Stimulated activated CD4-positive, alpha-beta T cell treated with anti-CD3 and anti-CD28 coated beads, Interleukin-2, amount 100 ng/mL, for 48 hours (primary cell): ENCODE measurements at regions not wholly inside any gene's neighbourhood (a gene's known extent, or its start where the extent isn't known, plus 50 kb on each side); places are given as distances from the start of the nearest gene placed in this dataset.

ENCODE experiments used
- DNase-seq, 2 donors: peaks; one replicate each; pipeline ENCODE4 v3.0.0-alpha.2; 2020

GRCh38 chr17:77479372-77480198 lies 338.8 kb downstream of the SEC14L1 start:
- no peak for DNase-seq

DNA sequence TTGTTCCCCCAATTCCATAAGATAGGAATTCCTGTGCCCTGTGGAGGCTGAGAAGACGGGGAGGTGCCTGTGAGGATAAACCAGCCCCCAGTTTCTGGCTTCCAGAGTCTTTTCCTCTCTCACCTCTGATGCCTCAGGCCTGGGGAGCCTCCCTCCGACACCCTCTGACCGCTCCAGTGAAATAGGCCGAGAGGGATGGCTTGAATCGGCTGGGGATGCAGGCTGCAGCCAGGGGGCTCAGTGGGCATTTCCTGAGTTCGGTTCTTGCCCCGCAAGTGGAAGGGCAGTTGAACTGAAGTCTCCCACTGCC lies 339.4 kb downstream of the SEC14L1 start:
- DNase-seq, result no peak

DNA sequence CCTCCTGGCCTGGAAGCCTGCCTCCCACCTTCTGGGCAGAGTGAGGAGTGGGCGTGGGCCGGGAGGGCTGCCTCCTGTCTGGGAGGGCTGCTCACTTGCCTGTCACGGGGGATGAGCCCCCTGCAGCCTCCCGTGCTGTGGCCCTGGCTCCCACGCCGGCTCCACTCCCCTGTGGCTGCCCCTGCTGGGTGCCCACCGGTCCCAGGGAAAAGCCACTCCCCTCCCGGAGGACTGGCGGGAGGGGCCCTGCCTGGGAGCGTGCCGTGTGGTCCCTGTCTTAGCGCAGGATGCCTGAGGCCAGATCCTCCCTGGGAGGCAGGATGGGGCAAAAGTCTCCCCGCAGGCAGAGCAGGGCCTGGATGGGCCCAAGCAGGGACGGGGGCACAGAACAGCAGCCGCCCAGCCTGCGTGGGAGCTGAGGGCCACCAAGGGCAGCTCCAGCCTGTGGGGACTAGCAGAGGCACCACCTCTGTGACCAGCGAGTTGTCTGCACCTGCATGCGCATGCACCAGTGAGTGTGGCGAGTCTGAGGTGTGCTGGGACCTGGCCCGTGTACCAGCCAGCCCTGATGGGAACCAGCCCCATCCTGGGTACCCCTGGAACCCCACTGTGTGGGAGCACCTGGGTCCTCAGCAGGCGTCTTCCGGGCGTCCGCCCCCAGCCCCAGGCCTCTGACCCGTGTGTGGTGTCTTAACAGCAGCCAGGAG lies 339.9 kb downstream of the SEC14L1 start:
- DNase-seq, result no peak

DNA sequence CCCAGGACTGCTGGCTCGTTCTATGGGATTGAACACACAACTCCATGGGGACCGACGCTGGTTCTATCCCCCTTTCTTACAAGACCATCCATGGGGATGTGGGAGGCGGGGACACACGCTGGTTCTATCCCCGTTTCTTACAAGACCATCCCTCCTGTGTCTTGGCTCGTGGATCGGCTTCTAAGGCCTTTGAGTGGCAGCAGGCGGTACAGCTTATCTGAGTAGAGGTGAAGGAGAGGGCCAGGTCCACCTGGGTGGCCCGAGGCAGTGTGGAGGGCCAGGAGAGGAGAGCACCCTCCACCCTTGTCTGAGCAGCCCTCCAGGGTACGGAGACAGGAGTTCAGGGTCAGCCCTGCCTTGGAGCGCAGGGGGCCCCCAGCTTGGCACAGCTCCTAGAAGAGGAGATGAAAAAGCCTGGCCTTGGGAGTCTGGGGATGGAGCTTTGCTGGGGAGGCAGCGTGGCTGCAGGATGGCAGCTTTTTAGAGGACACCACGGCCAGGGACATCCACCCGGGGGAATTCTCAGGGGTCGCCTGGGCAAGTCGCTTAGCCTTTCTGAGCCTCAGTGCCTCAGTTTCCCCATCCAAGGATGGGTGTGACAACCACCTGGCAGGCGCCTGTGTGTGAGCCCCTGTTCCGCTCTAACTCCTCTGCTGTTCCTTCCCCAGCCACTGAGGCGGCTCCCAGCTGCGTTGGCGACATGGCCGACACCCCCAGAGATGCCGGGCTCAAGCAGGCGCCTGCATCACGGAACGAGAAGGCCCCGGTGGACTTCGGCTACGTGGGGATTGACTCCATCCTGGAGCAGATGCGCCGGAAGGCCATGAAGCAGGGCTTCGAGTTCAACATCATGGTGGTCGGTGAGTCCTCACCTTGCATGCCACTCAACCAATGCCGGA lies 341.0 kb downstream of the SEC14L1 start:
- DNase-seq, result no peak

DNA sequence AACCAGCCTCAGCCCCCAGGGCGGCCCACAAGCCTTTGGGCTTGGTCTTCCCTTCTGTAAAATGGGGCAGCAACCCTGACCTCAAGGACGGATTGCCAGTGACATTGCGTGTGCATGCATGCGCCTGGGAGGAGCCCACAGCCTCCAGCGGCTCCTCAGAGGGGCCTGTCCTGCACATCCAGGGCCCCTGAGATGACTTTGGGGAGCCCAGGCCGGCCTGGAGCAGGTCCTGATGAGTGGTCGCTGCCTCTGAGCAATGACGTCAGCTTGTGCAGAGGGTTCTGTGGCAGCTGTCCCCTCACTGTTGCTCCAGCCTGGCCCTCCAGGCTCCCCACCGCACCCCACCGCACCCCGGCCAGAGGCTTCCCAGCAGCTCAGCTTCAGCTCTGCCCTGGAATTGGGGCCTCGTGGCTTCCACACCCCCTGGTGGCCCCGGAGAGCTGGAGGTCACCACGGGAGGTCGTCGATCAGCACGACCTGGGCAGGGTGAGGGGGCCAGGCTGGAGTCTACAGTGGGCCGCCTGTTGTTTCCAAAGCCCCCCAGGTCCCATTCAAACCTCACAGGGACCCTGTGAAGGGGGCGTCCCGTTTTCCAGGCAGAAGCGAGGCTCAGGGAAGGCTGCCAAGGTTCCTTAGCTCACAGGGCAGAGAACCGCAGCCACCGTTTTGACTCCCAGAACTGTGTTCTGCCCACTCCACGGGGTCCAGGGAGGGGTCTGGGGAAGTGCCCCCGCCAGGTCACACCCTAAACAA lies 341.8 kb downstream of the SEC14L1 start:
- DNase-seq, result no peak

DNA sequence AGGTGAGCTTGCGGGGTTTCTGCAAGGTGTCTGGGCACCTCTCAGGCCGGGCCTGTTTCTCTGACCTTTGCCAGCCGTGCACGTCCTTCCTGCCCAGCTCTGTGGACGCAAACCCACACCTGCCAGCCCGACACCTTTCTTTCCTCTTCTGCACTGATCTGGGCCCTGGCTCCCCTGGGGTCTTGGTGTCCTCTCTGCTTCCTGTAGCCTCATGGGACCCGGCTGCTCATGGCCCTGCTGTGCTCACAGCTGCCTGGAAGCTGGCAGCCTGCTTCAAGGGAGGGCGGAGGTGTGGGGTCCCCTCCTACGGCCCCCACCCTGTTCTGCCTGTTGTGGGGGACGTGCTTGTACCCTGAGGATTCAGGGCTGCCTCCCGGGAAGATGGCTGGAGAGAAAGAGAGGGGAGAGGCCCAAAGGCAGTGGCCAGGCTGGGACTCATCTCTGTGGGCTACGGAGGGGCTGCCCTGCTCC lies 342.4 kb downstream of the SEC14L1 start:
- DNase-seq, result no peak

DNA sequence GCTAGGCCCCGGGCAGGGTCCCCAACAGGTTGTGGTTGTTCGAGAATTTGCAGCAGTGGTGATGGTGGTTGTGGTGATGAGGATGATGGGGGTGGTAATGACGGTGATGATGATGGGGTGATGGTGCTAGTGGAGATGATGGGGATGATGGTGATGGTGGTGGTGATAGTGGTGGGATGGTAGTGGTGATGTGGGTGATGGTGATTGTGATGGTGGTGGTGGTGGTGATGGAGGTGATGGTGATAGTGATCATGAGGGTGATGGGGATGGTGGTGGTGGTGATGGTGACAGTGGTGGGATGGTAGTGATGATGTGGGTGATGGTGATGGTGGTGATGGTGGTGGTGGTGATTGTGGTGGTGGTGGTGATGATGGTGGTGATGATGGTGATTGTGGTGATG lies 343.3 kb downstream of the SEC14L1 start:
- no peak for DNase-seq

- no peak for DNase-seq
Measured at GRCh38 chr17:77485089-77485833, 344.5 kb downstream of the SEC14L1 start.

DNA sequence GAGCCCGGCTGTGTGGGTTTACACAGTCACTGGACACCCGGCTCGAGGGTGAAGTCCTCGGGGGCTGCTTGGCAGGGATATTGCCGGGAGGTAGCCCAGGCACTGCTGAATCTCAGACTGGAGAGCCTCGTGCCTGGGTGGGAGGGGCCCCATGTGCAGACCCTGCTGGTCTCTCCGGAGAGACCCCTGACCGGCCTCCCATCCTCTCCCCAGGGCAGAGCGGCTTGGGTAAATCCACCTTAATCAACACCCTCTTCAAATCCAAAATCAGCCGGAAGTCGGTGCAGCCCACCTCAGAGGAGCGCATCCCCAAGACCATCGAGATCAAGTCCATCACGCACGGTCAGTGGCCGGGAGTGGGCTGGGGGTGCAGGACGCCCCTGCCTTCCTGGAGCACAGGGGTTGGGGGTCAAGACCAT lies 346.5 kb downstream of the SEC14L1 start:
- no peak for DNase-seq

DNA sequence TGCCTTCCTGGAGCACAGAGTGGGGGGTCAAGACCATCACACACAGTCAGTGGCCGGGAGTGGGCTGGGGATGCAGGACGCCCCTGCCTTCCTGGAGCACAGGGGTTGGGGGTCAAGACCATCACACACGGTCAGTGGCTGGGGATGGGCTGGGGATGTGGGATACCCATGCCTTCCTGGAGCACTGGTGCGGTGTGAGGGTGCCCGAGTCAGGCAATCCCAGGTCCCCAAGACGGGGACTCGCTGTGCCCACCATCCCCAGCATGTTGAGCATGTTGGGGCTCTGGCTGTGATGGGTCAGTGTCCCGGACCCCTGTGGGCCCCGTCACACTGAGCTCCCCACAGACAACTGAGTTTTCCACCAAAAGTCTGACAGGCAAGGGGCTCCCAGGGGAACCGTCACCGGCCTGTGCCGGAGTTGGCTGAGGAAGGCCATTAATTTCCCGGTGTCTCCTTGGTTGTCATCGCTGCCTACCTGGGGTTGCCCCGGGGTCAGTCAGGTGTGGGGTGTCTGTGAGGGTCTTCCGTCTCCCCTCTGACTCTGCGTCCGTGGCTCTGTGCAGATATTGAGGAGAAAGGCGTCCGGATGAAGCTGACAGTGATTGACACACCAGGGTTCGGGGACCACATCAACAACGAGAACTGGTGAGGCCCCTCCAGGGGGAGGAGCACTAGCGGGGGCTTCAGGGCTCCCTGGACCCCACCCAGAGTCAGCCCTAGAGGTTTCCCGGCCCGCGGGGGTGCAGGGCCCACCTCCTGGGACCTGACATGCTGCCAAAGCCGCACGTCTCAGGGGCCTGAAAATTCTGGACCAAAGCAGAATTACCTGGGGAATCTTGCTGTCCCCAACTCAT lies 347.1 kb downstream of the SEC14L1 start:
- DNase-seq, result no peak

GRCh38 chr17:77488531-77489238 lies 347.9 kb downstream of the SEC14L1 start:
- no peak for DNase-seq

- no peak for DNase-seq
Measured at GRCh38 chr17:77489239-77489892, 348.6 kb downstream of the SEC14L1 start.

DNA sequence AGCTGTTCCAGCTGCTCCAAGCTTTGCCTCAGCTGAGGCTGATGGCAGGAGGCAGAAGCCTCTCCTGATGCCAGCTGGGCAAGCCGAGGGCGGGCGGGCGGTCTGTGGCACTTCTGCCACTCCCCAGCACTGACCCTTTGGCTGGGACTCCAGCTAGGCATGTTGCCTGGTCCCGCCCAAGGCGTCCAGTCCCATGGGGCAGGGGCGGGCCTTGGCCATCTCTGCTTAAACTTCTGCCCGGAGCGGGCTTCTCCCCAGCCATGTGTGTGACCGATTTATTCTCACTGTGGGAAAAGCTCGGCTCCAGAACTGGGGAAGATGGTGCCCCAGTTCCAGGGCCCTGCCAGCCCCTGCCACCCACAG lies 349.1 kb downstream of the SEC14L1 start:
- DNase-seq, result no peak

DNA sequence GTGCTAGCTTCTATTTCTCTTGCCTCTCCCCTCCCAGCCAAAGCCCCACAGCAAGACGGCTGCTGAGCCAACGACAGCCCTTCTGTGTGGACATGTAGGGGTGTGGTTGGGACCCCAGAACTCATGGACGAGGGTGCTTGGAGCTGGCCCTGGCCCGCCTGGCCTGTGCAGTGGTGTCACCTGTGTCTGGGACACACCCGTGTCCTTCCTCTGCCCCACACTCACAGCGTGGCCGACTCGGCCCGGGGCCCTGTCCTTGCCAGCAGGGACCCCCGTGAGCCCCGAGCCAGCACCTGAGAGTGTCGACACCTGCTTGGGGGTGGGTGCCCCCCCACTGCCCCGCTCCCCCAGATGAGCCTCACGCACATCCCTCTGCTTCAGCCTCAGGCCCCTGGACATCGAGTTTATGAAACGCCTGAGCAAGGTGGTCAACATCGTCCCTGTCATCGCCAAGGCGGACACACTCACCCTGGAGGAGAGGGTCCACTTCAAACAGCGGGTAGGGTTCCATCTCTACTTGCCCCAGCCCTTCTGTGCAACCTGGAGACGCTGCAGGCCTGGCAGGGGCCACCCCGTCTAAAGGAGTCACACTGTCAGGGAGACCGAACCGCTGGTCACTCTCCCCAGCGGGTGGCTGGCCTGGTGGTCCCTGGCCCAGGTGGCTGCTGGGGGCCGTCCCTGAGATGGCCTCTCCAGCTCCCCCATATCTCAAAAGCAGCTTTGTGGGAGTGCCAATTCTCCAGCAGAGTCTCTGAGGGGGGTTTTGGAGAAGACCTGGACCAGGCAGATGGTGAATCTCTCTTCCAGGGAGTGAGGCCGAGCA lies 349.8 kb downstream of the SEC14L1 start:
- no peak for DNase-seq

DNA sequence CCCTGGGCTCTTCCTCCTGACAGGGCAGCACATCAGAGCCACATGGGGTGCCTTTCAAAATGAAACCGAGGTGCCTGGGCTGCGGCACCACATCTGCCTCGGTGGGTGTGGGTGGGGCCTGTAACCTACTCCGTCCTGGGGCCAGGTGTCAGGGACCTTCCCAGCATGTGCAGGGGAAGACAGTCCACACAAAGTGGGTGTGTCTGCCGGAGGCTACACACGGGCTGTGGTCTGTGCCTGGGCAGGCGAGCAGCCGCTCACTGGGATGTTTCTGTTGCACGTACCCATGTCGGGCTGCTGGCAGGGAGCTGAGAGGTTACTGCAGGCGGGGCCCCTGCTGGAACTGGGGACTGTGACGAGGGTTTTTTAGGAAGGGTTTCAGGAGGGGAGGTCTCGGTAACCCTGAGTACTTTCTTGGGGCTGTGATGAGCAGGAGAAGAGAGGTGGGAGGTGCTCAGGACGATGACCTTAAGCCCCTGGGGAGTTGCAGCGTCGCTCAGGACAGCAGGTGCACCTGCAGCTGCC lies 351.2 kb downstream of the SEC14L1 start:
- DNase-seq, result no peak

GRCh38 chr17:77492446-77493237 lies 351.9 kb downstream of the SEC14L1 start:
- DNase-seq, result no peak

- DNase-seq, result no peak
Measured at GRCh38 chr17:77493238-77493820, 352.6 kb downstream of the SEC14L1 start.
